IPS DF 6.9 (cell line): ENCODE measurements at regions not wholly inside any gene's neighbourhood (a gene's known extent, or its start where the extent isn't known, plus 50 kb on each side); places are given as distances from the start of the nearest gene placed in this dataset.

ENCODE experiments used
- DNase-seq: peaks from one replicate; pipeline ENCODE4 v3.0.0-alpha.2; 2013; ENCODE audit warnings: low read depth, low spot score
- H3K27ac ChIP-seq: one replicate; pipeline ENCODE4 v1.5.1; 2013; ENCODE audit warnings: low read length, control low read depth
- H3K27me3 ChIP-seq: 2 replicates; pipeline ENCODE4 v1.6.1; 2013; ENCODE audit warnings: mild to moderate bottlenecking, low read length; ENCODE audit not compliant: control insufficient read depth, insufficient read depth
- H3K36me3 ChIP-seq: 2 replicates; pipeline ENCODE4 v1.6.1; 2013; ENCODE audit warnings: low read length; ENCODE audit not compliant: control insufficient read depth, insufficient read depth
- H3K4me1 ChIP-seq: 2 replicates; pipeline ENCODE4 v1.6.1; 2013; ENCODE audit warnings: low read length; ENCODE audit not compliant: control insufficient read depth, insufficient read depth
- H3K4me3 ChIP-seq: 2 replicates; pipeline ENCODE4 v1.5.1; 2013; ENCODE audit warnings: mild to moderate bottlenecking, low read length
- H3K9me3 ChIP-seq: 2 replicates; pipeline ENCODE4 v1.6.1; 2013; ENCODE audit warnings: low read length, inconsistent platforms; ENCODE audit not compliant: control insufficient read depth, insufficient read depth
- WGBS: extraction: QIAGEN DNeasy Blood & Tissue Kit; methylation state at CpG from one replicate; pipeline ENCODE4 v1.1.7; 2013; ENCODE audit warnings: mixed read lengths, missing lambda C conversion rate; ENCODE audit not compliant: insufficient read length, insufficient coverage; 5-methylcytosine and 5-hydroxymethylcytosine counted together

DNA sequence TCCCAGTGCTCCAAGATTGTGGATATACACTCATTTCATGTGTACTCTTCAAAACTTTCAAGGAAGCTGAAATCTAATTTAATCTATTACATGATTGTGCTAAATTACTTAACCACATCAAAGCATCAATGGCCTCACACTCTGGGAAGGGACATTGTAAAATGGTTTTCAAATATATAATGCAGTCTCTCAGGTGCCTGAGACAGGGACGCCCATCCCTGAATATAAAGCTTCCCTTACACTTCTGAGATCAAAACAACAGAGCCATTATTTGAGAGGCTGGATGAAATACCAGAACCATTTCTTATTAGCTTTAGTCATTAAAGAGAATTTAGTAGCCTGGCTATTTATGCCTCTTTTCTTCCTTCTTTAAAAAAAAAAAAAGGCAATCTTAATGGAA, 259.2 kb upstream of the NFIA start:
- no peak for DNase-seq
- H3K4me1 ChIP-seq, result no peaks in the 10 kb centered on the region
- no peaks in the 10 kb centered on the region for H3K36me3 ChIP-seq
- H3K27ac ChIP-seq, result no peak overlapping the region
- H3K9me3 ChIP-seq, result no peaks in the 10 kb centered on the region
- no peak overlapping the region for H3K4me3 ChIP-seq
- no CpG with 5 or more reads among the region's 1 CpG for WGBS
- no peaks in the 10 kb centered on the region for H3K27me3 ChIP-seq

DNA sequence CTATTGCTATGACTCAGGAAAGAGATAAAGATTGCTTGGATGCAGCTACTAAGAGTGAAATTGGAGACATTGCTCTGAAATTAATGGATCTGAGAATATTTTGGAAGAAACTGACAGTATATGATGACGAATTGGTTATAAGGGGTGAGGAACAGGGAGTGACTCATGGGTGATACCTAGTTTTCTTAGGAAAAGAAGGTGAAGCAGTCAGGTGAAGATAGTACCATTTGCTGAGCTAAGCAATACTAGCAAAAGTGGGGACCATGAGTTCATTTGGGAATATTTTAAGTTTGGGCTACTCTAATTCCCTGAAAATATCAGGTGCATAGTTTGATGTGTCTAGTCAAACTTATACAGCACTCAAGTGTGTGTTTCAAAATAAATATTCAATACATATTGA, 260.1 kb upstream of the NFIA start:
- H3K27me3 ChIP-seq, result no peaks in the 10 kb centered on the region
- no peak for DNase-seq
- no CpG with 5 or more reads among the region's 1 CpG for WGBS
- H3K36me3 ChIP-seq, result no peaks in the 10 kb centered on the region
- H3K9me3 ChIP-seq, result no peaks in the 10 kb centered on the region
- no peak overlapping the region for H3K4me3 ChIP-seq
- H3K4me1 ChIP-seq, result no peaks in the 10 kb centered on the region
- H3K27ac ChIP-seq, result no peak overlapping the region

DNA sequence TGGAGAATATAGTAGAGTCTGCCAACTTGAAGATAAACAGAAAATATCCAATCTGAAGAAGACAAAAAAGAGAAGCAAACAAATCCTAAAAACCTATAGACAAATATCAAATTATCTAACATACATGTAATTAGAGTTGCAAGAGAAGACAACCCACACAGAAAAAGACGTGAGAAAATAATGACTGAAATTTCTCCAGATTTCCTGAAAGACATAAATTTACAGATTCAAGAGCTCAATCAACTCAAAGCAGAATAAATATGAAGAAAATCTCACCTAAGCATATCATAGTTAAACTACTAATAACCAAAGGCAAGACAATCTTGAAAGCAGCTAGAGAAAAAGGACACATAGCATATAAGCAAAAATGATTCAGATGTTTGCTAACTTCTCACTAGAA, 261.2 kb upstream of the NFIA start:
- WGBS, result no CpG with 5 or more reads among the region's 1 CpG
- DNase-seq, result no peak

DNA sequence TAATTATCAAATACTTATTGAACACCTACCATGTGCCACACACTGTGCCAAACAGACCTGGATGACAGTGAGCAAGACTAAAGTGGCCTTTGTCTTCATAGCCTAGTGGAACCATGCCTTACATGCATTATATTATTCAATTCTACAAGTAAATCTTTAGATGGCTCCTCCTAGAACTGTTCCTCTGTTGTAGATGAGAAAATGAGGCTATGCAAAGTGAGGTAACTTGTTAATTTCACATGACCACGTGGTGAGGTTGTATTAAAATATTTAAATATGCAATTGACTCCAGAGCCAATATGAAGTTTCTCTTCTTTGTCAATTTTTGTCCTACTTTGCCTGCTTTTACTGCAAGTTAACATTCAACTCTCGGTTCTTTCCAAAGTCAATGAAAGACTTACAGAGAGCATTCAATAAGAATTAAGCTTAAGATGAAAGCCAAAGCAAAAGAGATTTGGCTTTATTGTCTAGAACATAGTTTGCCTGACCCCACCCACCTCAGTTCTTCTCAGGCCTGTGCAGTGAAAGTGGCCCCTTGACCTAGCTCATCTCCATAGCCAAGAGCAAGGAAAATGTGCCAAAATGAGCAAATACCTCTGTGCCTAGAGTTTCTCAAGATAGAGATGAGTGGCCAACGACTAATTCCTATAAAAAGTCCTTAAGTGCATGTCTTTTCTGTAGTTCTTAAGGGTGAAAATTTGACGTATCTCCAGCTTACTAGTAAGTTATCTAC, 263.2 kb upstream of the NFIA start:
- no CpG with 5 or more reads among the region's 4 CpGs for WGBS
- Histone ChIP-seq H3K9me3 (no peaks in the 10 kb centered on the region), H3K27ac (no peak overlapping the region), H3K27me3 (no peaks in the 10 kb centered on the region), H3K4me1 (no peaks in the 10 kb centered on the region), H3K36me3 (no peaks in the 10 kb centered on the region), H3K4me3 (no peak overlapping the region)
- DNase-seq, result no peak

More for the DNA sequence above, 261.2 kb upstream of the NFIA start:
- no peaks in the 10 kb centered on the region for H3K36me3 ChIP-seq
- H3K9me3 ChIP-seq, result no peaks in the 10 kb centered on the region
- no peaks in the 10 kb centered on the region for H3K4me1 ChIP-seq
- no peak overlapping the region for H3K4me3 ChIP-seq
- H3K27me3 ChIP-seq, result no peaks in the 10 kb centered on the region
- no peak overlapping the region for H3K27ac ChIP-seq

DNA sequence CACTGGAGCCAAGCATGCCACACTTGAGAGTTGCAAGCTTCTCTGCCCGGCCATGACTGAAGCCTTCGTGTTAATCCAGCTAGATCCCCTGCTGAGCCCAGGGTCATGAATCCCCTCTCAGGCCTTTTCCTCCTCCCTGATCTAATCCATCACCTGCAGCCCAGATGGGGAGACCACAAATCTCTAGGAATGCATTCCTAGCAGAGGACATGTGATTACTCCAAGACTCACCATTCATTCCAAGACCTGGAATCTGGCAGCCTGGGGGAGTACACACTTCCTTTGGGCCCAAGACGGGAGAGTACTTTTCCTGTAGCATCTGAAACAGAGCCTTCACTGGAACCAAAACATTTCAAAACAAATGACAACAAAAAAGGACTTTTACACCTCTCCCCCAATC, 269.3 kb upstream of the NFIA start:
- no peak overlapping the region for H3K27ac ChIP-seq
- H3K9me3 ChIP-seq, result no peaks in the 10 kb centered on the region
- no peaks in the 10 kb centered on the region for H3K36me3 ChIP-seq
- H3K4me3 ChIP-seq, result no peak overlapping the region
- no peak for DNase-seq
- H3K27me3 ChIP-seq, result no peaks in the 10 kb centered on the region
- WGBS, result no CpG with 5 or more reads among the region's 3 CpGs
- peaks cover 2% of the 10 kb centered on the region; the same call in 1 of the 2 replicates for H3K4me1 ChIP-seq

DNA sequence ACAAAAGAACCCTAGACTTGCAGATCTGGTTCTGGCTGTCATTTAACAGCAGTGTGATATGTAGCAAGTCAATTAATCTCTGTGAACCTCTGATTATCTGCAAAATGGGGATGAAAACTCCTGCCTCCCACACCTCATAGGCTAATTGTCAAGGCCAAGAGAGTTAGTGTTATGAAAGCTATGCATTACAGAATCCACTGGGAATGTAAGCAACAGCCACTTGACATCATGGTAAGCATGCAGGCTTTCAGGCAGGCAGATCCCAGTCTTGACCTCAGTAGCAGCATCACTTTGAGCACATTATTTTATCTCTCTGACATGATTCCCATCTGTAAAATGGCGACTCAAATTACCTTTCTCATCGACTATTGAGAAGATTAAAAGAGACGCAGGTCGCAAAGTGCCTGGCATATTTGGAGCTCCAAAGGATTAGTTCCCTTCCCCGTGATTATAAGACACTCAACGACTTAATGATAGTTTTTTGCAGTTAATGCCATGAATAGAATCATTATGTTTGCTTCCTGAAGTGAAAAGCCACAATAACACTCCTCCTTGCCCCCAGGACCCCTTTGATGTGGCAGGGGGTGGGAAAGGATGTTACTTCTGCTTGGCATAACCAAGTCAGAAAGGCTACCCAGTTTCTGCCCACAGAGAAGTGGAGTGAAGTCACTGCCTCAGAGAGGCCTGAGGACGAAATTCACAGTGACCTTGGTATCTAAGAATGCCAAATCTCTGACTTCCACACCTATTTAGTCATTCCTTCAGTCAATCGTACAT, 273.0 kb upstream of the NFIA start:
- no peaks in the 10 kb centered on the region for H3K9me3 ChIP-seq
- DNase-seq, result no peak
- H3K4me1 ChIP-seq, result peaks cover 2% of the 10 kb centered on the region; the same call in 1 of the 2 replicates
- H3K27ac ChIP-seq, result no peak overlapping the region
- WGBS, result 100% methylated on average over 1 of the region's 8 CpGs
- H3K4me3 ChIP-seq, result no peak overlapping the region
- no peaks in the 10 kb centered on the region for H3K36me3 ChIP-seq
- H3K27me3 ChIP-seq, result no peaks in the 10 kb centered on the region

DNA sequence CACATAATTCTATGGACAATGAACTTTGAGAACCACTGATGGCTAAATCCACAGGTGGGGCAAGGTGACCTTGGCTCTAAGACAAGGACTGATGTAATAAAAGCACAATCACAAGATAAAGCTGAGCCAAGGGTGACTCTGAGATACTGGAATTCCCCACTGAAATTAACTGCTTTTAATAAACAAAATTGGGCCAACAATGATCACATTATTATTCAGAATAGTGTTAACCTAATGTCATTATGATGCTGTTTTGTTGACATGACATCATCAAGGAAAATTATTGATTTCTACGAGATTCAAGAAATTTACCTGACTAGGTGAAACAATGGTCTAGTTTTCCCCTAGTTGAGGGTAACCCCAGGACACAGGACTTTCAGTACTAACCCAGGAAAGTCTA, 273.7 kb upstream of the NFIA start:
- WGBS, result no CpG with 5 or more reads among the region's 1 CpG
- no peaks in the 10 kb centered on the region for H3K27me3 ChIP-seq

DNA sequence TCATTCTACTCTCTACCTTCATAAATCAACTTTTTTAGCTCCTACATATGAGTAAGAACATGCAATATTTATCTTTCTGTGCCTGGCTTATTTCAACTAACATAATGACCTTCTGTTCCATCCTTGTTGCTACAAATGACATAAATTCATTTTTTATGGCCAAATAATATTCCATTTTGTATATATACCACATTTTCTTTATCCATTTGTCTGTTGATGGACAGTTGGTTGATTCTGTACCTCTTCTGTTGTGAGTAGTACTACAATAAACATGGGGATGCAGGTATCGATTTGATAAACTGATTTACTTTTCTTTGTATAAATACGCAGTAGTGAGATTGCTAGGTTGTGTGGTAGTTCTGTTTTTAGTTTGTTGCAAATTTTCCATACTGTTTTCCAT, 279.5 kb upstream of the NFIA start:
- DNase-seq, result no peak
- WGBS, result no CpG with 5 or more reads among the region's 2 CpGs
- no peaks in the 10 kb centered on the region for H3K4me1 ChIP-seq
- no peak overlapping the region for H3K27ac ChIP-seq
- H3K27me3 ChIP-seq, result no peaks in the 10 kb centered on the region
- H3K4me3 ChIP-seq, result no peak overlapping the region
- no peaks in the 10 kb centered on the region for H3K36me3 ChIP-seq
- no peaks in the 10 kb centered on the region for H3K9me3 ChIP-seq

More for the DNA sequence above, 273.7 kb upstream of the NFIA start:
- peaks cover 2% of the 10 kb centered on the region; the same call in 1 of the 2 replicates for H3K4me1 ChIP-seq
- H3K36me3 ChIP-seq, result no peaks in the 10 kb centered on the region
- no peak for DNase-seq
- H3K4me3 ChIP-seq, result no peak overlapping the region
- no peaks in the 10 kb centered on the region for H3K9me3 ChIP-seq
- no peak overlapping the region for H3K27ac ChIP-seq

DNA sequence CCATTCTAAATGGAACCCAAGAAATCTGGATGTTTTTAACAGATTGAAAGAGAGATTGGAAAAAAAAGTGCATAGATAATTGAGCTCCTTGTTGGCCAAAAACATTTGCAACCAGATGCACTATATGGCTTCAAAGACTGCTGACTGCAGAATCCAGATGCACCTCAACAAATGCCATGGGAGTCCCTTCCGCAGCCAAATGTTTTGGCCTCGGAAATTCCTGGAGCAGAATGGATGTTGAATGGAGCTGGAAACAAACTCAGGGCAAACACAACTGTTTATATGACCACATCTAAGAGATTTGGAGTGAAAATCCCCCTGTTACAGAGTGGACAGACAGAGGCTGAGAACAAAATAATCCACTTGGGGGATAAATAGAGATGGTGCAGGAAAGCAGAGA, 285.0 kb upstream of the NFIA start:
- no peaks in the 10 kb centered on the region for H3K36me3 ChIP-seq
- no peaks in the 10 kb centered on the region for H3K9me3 ChIP-seq
- H3K27me3 ChIP-seq, result no peaks in the 10 kb centered on the region
- no peaks in the 10 kb centered on the region for H3K4me1 ChIP-seq
- no peak overlapping the region for H3K4me3 ChIP-seq
- no CpG with 5 or more reads among the region's 2 CpGs for WGBS
- no peak for DNase-seq
- H3K27ac ChIP-seq, result no peak overlapping the region

DNA sequence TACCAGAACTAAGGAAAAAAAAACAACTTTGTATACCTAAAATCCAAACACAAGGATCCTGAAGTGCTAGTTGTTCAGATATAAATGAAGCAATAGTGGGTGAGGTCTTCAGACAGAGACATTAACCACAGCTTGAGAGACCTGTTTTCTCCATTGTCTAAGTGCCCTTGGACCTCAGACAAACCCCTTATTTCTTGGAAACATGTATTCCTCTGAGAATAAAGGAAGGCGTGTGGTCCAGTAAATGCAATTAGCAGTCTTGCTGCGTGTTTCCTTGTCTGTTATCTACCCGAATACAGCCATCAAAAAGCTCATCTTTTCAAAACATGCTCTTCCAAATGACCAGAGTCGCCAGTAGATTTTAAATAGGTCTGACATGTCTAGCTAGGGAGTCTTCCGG, 291.1 kb upstream of the NFIA start:
- Histone ChIP-seq H3K27ac (no peak overlapping the region), H3K4me1 (no peaks in the 10 kb centered on the region), H3K36me3 (no peaks in the 10 kb centered on the region), H3K9me3 (no peaks in the 10 kb centered on the region; the same call in 1 of the 2 replicates), H3K4me3 (no peak overlapping the region), H3K27me3 (no peaks in the 10 kb centered on the region)
- no CpG with 5 or more reads among the region's 5 CpGs for WGBS
- DNase-seq, result no peak
